ENCODE measurements at regions not wholly inside any gene's neighbourhood (a gene's known extent, or its start where the extent isn't known, plus 50 kb on each side); places are given as distances from the start of the nearest gene placed in this dataset.

DNA sequence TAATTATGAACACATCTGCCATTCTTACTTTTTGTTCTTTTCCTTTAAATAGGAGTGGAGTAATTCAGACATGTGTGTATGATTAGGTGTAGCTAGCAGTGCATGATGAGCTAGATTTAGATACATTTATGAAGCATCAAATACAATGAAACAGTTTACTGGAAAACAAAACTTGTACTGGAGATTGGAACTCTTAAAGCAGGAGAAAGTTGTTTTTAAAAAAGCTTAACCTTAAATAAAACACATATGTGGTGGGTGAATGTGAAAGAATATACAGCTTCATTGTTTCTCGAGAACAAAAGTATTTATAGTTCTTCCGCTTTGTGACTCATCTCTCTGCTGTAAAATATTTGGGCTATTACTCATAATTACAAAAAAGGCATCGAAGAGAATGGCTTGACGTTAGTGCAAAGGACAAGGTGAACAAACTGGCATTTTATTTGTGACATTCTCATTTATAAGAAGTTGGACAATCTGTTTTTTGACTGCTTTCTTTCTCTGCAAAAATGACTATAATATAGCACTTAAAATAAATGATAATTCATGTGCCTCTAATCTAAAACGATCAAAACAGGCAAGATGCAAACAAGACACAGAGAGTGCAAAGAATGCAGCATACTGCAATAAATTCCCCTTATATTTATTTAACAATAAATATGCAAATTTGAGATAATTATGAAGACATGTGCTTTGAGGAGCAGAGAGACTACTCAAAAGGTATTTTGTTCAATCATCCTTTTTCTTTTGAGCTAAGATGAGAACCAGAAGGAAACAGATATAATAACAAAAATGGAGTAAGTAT is 478.8 kb downstream of the CETN3 start:
- DNase-seq (ENCODE audit: low read depth in 2 of 2) = peak; percentile 69 to 70

DNA sequence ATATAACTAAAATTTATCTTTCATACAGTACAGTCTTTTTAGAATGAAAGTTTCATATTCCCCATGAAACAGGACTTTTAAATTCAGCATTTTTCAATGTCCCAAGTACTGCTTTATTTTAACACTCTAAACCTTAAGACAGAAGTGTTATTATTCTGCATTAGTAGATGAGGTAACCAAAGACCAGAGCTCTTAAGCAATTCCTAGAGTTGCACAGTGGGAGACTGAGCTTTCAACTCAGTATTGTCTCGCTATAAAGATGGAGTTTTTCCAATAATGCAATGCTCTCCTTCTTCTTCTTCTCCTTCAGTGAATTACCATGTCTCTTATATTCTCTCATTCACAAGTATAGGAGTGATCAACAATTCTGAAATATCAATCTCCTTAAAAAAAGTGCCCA is 479.7 kb downstream of the CETN3 start:
- DNase-seq (ENCODE audit: low read depth in 2 of 2) = no peak

DNA sequence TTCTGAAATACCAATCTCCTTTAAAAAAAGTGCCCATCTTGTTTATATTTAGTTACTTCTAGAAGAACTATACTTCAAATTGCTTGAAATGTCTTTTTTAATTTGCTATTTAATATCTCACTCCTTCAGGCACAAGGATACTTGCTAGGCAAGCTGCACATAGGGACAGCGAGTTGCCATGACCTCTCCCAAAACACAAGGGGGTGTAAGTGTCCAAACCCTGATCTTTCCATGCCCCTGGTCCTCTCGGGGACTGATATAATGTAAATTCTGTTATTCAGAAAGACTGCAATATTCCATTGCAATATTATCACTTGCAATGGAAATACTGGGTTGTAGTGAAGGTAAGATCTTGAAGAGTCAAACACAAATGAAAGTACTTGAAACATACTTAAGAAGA is 480.4 kb downstream of the CETN3 start:
- no peak for DNase-seq (ENCODE audit: low read depth in 2 of 2)

DNA sequence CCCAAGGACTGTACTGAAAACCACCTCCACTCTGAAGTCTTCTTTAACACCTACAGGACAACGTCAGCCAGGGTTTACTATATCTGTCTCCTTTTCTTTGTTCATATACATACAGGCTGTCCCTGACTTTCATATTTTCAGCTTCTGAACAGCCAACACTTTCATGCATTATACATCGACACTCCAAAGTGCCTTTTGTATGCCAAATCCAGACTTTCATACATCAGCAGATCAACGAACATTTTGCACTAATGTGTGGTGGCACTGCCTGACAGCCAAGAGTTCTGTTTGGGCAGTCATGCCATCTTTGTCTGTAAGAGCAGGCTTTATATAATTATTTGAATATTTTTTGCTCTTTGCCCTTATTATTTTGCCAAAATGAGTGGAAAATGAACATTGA is 487.4 kb downstream of the CETN3 start:
- DNase-seq (ENCODE audit: low read depth in 2 of 2) = no peak

DNA sequence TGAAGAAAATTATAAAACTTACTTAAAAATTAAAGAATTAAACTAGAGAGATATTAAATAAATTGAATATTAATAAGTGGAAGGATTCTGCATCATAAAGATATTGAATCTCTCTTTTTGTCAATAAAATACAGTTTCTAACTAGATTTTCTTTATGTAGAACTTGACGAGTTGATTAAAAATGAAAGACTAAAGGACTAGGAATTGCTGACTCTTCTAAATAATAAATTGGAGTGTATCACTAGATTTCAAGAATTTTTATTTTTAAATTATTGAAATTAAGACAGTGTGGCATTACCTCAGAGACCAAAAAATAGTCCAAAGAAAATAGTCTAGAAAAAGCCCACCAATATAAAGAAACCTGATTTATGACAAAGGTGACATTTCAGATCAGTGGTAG is 492.4 kb downstream of the CETN3 start:
- no peak for DNase-seq (ENCODE audit: low read depth in 2 of 2)

DNA sequence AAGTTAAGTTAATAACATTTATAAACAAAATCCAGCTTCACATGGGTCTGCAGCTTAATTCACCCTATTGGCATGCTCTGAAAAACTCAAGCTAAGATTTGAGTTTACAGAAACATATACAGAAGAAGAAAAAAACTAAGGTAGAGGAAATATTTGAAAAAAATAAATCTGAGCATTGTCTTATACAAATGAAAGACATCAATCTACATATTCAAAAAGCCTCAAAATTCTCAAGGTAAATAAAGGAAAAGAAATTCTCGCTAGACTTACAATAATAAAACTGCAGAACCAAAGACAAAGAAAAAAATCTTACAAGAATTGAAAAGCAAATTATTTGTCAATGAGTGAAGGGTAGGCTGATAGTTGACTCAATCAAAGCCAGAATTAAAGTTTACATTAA is 493.4 kb downstream of the CETN3 start:
- no peak for DNase-seq (ENCODE audit: low read depth in 2 of 2)

DNA sequence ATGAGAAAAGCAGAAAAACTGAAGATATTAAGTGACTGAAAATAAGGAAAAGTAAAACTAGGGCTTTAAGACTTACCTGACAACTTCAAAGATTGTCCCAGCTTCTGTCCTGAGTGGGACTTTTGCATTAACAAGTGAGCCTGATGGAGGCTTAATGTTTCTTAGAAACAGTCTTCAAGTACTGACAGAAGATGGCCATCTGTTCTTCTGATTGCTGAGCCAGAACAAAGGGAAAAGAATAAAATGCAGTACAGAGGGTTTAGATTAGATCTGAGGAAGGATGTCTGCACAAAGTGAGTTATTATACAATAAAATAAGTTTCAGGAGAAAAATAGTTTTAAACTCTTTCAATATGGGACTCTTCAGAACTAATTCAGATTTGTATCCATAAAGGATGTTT is 500.7 kb downstream of the CETN3 start:
- no peak for DNase-seq (ENCODE audit: low read depth in 2 of 2)

DNA sequence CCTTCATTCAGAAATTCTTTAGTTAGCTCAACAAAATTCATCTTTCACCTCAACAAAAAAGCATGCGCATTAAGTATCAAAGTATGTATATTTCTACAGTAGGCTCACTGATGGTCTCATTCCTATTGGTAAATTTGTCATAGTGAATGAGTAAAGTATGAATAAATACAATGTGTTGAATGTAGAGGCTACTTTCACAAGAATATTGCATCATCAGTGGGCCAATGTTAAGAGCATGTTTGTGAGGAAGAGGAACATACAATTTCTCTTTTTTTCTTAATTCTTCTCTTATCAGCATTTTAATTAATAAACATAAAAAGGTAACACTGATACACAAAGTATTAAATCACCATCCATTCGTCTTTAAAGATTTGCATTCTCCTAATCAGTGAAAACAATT is 505.1 kb downstream of the CETN3 start:
- DNase-seq (ENCODE audit: low read depth in 2 of 2) = no peak

DNA sequence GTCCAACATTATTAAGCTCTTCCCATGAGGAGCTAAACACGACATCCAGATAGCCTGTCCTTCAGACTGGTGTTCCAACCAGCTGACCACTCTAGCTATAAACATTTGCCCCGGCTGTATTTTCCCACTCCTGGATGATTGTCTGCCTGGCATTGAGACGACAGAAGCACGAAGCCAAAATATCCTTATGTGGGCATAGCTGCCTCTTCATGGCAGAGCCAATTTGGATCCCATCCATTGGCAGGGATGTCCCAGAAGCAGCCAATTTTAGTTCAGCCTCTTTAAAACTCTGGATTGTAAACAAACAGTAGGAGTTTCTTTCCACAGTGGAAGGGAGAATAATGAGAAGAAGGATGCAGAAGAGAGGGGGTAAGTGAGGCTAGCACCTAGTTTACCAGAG is 507.6 kb downstream of the CETN3 start:
- no peak for DNase-seq (ENCODE audit: low read depth in 2 of 2)

DNA sequence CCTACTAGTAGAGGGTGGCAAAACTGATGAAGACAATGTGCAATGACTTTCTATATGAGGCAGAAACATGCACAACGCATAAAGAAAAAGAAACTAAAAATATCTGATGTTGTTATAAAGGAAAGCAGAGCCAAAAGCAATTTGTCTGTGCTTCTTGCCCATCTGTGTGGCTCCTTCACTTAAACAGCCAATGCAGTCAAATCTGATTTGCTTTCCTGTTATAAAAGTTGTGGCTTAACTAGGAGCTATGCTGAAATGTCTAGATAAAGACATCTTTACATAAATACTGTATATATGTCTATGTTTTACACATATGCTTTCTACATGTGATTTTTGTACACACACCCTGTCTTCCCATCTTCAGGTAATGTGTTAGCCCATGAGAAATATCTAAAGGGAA is 508.2 kb downstream of the CETN3 start:
- DNase-seq (ENCODE audit: low read depth in 2 of 2) = no peak

DNA sequence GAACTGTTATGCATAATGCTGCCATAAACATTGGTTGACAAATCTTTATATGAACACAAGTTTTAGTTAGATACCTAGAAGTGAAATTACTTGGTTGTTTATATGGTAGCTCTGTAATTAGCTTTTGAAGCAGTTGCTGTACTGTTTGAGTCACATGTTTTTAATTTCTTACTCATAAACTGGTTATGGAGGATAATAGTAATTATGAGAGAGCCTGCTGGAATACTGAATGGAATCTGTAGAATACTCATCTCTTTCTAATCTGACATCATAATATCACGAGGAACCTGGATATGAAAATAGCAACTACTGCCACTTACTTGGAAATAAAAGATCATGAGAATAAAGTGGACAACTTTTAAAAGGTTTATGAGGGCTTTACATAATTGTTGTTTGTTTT is 509.2 kb downstream of the CETN3 start:
- DNase-seq (ENCODE audit: low read depth in 2 of 2) = no peak

DNA sequence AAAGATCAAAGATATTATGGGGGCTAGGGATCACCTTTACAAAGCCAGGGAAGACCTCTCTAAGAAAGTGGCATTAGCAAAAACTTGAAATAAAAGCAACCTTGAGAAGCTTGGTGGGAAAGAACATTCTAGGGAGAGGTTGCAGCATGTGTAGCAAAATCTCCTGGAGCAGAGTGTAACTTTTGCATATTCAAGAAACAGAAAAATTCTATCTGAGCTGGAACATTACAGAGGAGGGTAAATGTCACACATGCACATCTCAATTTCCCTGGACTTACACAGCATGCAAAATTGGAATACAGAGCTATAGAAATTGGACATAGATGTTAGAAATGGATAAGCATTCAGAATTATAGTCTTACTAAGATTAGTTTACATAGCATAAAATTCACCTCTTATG is 510.0 kb downstream of the CETN3 start:
- no peak for DNase-seq (ENCODE audit: low read depth in 2 of 2)

DNA sequence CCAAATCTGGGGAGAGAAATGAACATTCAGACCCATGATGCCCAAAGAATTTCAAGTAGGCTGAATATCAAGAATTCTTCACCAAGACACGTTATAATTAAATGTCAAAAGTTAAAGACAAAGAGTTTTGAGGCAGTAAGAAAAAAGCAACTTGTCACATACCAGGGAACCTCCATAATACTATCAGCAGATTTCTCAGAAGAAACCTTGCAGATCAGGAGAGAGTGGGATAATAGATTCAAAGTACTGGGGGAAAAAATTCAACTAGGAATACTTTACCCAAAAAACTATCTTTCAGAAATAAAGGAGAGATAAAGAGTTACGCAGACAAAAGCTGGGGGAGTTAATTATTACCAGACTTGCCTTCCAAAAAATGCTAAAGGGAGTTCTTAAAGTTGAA is 516.0 kb downstream of the CETN3 start:
- DNase-seq (ENCODE audit: low read depth in 2 of 2) = no peak

DNA sequence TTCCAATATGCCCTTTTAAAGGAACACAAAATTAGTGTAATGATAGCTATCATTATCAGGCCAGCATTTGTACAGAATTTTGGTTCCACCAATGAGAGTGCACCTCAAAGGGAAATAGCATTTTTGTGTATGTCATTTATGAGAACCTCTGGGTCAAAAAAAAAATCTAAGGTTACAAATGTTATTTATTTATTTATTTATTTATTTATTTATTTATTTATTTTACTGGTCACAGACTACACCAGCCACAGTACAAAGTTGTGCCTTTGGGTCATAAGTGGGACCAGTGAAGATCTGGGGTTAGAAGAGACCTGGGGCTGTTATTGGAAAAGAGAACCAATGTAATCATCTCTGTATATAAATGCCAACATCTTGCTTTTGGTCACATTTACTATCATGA is 523.9 kb downstream of the CETN3 start:
- DNase-seq (ENCODE audit: low read depth in 2 of 2) = no peak

DNA sequence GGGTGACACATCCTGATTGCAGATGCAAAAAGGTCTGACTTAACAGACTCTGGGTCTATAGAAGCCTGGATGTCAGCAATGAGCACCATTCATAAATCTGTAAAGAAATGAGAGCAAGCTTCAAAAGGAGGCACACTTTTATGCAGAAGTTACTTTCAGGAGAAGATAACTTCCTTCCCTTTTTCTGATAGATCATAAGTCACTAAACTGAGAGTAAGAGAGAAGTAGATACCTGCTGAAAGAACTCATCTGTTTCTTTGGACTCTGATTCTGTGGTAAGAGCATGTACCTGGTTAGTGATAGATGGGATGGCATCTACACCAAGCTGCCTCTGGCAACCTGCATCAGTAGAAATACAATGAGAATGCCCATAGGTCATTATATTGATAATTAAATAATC is 525.6 kb downstream of the CETN3 start:
- DNase-seq (ENCODE audit: low read depth in 2 of 2) = no peak

DNA sequence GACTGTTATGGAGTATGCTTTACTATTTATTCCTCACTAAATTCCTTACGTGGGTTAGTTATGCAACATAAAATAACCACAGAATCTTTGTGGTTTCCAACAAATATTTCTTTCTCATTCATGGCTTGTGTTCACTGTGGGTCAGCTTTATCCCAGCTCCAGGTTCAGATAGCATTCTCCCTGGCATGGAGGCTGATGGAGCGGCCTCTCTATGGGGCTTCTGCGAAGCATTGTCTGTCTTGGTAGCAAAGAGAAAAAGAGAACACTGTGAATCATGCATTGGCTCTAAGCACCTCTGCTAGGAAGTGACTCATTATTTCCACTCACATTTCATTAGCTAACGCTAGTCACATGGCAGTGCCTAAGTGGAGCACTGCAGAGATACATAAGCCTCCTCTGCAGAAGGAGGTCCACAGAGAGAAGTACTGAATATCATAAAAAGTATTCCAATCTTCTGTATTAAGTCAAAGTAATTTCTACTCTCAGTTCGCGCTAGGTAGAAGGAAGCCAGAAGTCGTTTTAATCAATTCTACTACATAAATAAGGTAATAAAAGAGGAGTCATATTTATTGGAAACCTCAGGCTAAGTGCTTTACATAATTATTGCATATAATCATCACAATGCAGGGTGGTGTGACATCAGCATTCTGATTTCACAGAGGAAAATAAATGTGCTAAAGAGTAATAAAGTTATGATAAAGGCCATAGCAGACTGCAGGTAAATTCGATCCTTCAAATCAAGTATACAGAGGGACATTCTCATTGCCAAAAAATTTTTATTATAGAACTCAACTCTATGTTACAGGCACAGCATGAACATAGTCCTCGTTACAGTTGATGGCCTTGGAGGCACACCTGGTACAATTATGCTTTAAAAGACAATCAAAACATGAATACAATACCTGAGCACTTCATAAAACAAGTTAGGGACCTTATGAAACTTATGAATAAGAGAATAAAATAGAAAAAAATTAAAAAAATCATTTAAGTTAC is 531.1 kb downstream of the CETN3 start:
- DNase-seq (ENCODE audit: low read depth in 2 of 2) = peak; percentile 87 to 88

DNA sequence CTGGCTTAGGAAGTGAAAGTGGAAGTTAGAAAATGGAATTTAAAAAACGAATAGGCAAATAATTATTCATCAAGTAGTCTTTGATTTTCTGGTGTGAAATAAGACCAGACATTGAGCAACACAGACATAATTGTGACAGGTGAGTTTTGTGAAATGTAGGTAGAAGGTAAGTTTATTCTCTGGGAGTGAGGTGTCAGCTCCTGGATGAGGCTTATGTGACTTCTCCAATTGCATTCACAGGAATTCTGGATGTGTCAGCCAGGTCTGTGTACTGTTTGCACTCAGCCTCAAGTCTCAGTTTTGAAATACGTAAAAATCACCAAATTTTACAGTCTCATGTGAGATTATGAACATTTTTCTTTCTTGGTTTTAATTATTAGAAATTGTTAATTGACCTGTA is 537.6 kb downstream of the CETN3 start:
- DNase-seq (ENCODE audit: low read depth in 2 of 2) = no peak

DNA sequence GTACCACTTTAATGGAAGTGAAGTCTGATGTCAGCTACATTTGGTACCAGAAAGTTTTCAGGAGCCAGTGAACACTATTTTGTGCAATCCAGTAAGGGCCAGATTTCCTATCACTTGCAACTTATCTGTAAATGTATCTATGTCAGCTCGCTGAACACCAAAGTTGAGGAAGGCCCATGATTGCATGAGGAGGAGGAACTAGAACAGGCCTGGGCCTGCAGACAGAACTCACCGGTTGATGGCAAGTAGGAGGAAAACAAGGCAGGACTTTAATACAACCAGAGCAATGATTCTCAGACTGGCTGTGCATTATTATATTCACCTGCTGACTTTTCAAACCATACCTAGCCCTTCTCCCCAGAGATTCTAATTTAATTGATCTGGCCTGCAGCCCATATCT is 540.2 kb downstream of the CETN3 start:
- DNase-seq (ENCODE audit: low read depth in 2 of 2) = no peak

DNA sequence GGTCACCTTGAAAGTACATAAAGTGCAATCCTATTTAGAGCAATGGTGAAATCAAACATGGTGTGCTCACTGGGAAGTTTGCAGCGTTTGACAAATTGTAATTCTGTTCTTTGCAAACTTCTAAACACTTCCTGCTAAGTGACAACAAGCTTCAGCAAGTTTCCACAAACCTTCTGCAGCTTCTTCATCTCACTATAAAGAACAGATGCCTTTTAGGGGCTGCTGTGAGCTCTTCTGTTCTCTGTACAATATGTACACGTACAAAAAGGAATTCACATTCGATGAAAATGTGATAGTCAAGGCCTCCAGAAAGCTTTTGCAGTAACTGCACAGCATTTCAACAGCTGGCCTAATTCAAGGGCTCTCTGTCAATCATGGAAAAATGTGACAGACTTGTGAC is 543.1 kb downstream of the CETN3 start:
- no peak for DNase-seq (ENCODE audit: low read depth in 2 of 2)

DNA sequence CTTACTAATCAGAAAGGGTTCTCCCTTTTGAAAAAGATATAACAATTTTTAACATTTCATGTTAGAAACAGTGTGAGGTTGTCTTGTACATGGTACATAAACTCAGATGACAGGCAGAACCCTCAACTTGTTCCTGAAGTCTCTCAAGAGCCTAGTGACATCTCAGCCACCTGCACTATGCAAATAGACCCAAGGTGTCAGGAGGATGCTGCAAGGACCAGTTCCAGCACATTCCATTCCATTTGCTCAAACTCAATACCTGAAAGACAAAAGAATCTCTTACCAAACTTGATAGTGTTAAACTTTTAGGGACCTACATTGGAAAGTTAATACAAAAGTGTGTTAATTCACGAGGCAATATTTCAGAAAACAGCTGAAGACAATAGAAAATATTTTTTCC is 544.6 kb downstream of the CETN3 start:
- no peak for DNase-seq (ENCODE audit: low read depth in 2 of 2)

DNA sequence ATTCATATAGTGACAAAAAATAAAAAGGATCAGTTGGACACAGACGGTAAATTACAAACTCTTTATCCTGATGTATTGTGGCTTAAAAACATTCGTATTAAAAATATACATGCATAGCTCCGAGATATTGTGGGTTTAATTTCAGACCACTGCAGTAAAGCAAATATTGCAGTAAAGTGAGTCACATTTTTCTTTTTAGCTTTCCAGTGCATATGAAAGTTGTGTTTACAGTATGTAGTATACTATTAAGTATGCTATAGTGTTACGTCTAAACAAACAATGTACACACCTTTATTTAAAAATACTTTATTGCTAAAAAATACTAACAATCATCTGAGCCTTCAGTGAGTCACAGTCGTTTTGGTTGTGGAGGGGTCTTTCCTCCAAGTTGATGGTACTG is 551.8 kb downstream of the CETN3 start:
- no peak for DNase-seq (ENCODE audit: low read depth in 2 of 2)

DNA sequence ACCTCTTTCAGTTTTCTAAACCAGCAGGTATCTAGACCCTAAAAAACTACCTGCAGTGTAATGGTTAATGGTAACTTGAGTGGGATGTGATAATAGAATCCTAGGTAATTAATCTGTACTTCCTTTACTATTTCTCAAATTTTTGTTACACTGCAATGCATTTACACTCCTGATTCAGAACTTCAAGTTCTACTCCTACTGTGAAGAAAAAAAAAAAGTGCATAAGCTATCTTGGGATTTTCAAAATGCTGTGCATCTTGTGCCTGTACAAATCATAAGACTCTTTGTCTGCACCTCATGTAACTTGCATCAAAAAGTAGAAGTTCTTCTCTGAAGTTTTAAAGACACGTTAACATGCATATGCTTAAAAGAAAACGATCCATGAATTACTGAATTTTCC is 554.1 kb downstream of the CETN3 start:
- no peak for DNase-seq (ENCODE audit: low read depth in 2 of 2)

DNA sequence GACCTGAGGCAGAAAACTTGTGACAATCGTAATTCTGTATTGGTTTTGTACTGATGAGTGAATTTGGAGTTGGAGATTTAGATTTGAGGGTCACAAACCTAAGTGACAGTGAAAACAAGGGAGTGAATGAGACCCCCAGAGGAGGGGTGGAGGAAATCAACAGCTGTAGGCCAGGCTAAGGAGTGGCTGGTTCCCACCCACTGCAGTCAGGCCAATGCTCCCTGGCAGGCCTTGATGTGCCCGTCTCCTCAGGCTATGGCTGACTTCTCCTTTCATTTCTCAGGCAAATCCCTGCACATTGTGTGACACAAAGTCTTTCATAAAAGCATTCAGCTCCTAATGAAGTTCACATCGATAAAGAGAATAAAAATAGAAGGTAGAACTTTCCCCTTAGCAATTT is 557.6 kb downstream of the CETN3 start:
- DNase-seq (ENCODE audit: low read depth in 2 of 2) = no peak
